Body of pancreas (tissue), 4 donors: ENCODE measurements at regions not wholly inside any gene's neighbourhood (a gene's known extent, or its start where the extent isn't known, plus 50 kb on each side); places are given as distances from the start of the nearest gene placed in this dataset.

Experiments
- POLR2A ChIP-seq, 3 donors: fragments of 450-650 bp; IDR thresholded peaks; one replicate each; pipeline ENCODE4 v1.6.1; 2016; ENCODE audit warnings: antibody characterized with exemption in 3 of 3, mild to moderate bottlenecking in 2 of 3
- TF ChIP-seq, protein P1 (sequence below), 7 experiments: fragments of 450-650 bp in 4 of 7; fragments of 200-600 bp in 3 of 7; sonication (generic) in 3 of 7; IDR thresholded peaks; one replicate each; pipeline ENCODE4 v1.5.1; 2016 to 2019; ENCODE audit warnings: antibody characterized with exemption in 7 of 7

GRCh38 chr7:19455623-19456022 lies 253.2 kb downstream of the POLR1F start:
- TF ChIP-seq POLR2A (IDR thresholded peaks at IDR 0.05): no peak
- TF ChIP-seq, protein P1, sequence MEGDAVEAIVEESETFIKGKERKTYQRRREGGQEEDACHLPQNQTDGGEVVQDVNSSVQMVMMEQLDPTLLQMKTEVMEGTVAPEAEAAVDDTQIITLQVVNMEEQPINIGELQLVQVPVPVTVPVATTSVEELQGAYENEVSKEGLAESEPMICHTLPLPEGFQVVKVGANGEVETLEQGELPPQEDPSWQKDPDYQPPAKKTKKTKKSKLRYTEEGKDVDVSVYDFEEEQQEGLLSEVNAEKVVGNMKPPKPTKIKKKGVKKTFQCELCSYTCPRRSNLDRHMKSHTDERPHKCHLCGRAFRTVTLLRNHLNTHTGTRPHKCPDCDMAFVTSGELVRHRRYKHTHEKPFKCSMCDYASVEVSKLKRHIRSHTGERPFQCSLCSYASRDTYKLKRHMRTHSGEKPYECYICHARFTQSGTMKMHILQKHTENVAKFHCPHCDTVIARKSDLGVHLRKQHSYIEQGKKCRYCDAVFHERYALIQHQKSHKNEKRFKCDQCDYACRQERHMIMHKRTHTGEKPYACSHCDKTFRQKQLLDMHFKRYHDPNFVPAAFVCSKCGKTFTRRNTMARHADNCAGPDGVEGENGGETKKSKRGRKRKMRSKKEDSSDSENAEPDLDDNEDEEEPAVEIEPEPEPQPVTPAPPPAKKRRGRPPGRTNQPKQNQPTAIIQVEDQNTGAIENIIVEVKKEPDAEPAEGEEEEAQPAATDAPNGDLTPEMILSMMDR (IDR thresholded peaks at IDR 0.05): no peak
